ENCODE measurements at regions not wholly inside any gene's neighbourhood (a gene's known extent, or its start where the extent isn't known, plus 50 kb on each side); places are given as distances from the start of the nearest gene placed in this dataset.

DNA sequence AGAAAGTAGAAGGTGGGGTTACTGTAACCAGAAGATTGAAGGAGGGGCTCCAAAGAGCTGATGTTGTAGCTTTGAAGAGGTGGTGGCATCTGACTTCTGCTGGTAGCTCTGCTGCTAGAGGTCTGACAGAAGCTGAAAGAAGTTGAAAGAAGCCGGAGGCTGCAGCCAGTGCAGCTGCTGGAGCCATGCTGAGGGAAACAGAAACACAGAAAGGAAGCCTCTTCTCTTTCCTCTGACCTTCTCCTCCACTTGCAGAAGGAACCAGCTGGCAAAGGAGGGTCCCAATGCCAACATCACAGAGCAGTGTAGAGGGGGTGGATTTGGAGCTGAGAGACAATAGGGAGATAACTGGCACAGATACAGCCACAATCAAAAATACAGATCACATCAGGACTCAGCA is 89.3 kb upstream of the HHIP start:
- no peak overlapping the region for H3K9ac ChIP-seq (ENCODE audit: low read depth in 1 of 2, low read length in 2 of 2)
- 59% methylated on average over 1 of the region's 1 CpG for WGBS

DNA sequence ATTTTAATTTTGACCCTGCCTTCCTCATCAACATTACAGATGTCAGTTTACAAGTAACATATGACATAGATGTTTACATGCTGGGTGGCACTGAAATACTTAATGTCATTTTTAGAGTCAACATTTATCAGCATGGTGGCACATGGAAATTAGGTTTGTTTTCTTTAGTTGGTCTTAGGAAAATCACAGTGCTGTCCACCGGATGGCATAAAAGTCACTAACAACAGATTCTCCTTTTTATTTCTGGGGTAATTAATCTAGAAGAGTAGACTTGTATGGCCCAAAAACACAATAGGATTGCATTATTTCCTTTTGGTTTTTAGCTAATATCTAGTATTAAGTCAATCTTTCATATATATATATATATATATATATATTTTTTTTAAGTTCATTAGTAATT is 88.6 kb upstream of the HHIP start:
- H3K4me1 ChIP-seq (ENCODE audit: control insufficient read depth in 4 of 4, insufficient read depth in 4 of 4, low read length in 3 of 4), result no peaks in the 10 kb centered on the region
- DNase-seq (ENCODE audit: low spot score), result no peak
- H3K27me3 ChIP-seq (ENCODE audit: control insufficient read depth in 4 of 4, insufficient read depth in 4 of 4, low read length in 3 of 4), result peaks cover 0 to 2% (median 0%) of the 10 kb centered on the region in 4 donors
- H3K36me3 ChIP-seq (ENCODE audit: control insufficient read depth in 4 of 4, insufficient read depth in 3 of 4, low read depth in 1 of 4, low read length in 3 of 4), result no peaks in the 10 kb centered on the region
- no peak for TF ChIP-seq FOXA2 (IDR thresholded peaks at IDR 0.05)
- TF ChIP-seq YY1 (IDR thresholded peaks at IDR 0.05), result no peak
- TF ChIP-seq TAF1 (conservative IDR thresholded peaks at IDR 0.05), result no peak
- TF ChIP-seq RXRA (IDR thresholded peaks at IDR 0.05), result no peak
- TF ChIP-seq, protein P1, sequence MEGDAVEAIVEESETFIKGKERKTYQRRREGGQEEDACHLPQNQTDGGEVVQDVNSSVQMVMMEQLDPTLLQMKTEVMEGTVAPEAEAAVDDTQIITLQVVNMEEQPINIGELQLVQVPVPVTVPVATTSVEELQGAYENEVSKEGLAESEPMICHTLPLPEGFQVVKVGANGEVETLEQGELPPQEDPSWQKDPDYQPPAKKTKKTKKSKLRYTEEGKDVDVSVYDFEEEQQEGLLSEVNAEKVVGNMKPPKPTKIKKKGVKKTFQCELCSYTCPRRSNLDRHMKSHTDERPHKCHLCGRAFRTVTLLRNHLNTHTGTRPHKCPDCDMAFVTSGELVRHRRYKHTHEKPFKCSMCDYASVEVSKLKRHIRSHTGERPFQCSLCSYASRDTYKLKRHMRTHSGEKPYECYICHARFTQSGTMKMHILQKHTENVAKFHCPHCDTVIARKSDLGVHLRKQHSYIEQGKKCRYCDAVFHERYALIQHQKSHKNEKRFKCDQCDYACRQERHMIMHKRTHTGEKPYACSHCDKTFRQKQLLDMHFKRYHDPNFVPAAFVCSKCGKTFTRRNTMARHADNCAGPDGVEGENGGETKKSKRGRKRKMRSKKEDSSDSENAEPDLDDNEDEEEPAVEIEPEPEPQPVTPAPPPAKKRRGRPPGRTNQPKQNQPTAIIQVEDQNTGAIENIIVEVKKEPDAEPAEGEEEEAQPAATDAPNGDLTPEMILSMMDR (IDR thresholded peaks at IDR 0.05; ENCODE audit: low read depth, low read length, missing input control), result peak; percentile 19
- TF ChIP-seq ATF3 (IDR thresholded peaks at IDR 0.05), result no peak
- peak; percentile 51 to 58 for TF ChIP-seq RAD21 (IDR thresholded peaks at IDR 0.05)
- no peak for TF ChIP-seq FOXA1 (IDR thresholded peaks at IDR 0.05)
- TF ChIP-seq HNF4A (conservative IDR thresholded peaks at IDR 0.05), result no peak
- TF ChIP-seq MAX (IDR thresholded peaks at IDR 0.05), result no peak
- H3K27ac ChIP-seq (ENCODE audit: low read depth in 1 of 2, low read length in 2 of 2), result no peak overlapping the region
- H3K9me3 ChIP-seq (ENCODE audit: control insufficient read depth in 4 of 4, low read length in 3 of 4), result no peaks in the 10 kb centered on the region
- WGBS, result 84% methylated on average over 1 of the region's 1 CpG
- H3K9ac ChIP-seq (ENCODE audit: low read depth in 1 of 2, low read length in 2 of 2), result no peak overlapping the region
- H3K4me3 ChIP-seq (ENCODE audit: low read depth in 1 of 3, low read length in 3 of 3), result no peak overlapping the region

More for the DNA sequence above, 89.3 kb upstream of the HHIP start:
- H3K27ac ChIP-seq (ENCODE audit: low read depth in 1 of 2, low read length in 2 of 2), result no peak overlapping the region
- H3K4me3 ChIP-seq (ENCODE audit: low read depth in 1 of 3, low read length in 3 of 3), result no peak overlapping the region
- TF ChIP-seq, protein P1 (IDR thresholded peaks at IDR 0.05; ENCODE audit: low read depth, low read length, missing input control), result no peak
- TF ChIP-seq RXRA (IDR thresholded peaks at IDR 0.05), result no peak
- no peak for TF ChIP-seq YY1 (IDR thresholded peaks at IDR 0.05)
- no peak for TF ChIP-seq FOXA1 (IDR thresholded peaks at IDR 0.05)
- TF ChIP-seq TAF1 (conservative IDR thresholded peaks at IDR 0.05), result no peak
- TF ChIP-seq FOXA2 (IDR thresholded peaks at IDR 0.05), result no peak
- no peak for TF ChIP-seq SP1 (IDR thresholded peaks at IDR 0.05)
- TF ChIP-seq NR2F2 (IDR thresholded peaks at IDR 0.05), result no peak
- no peak for TF ChIP-seq EGR1 (IDR thresholded peaks at IDR 0.05; ENCODE audit: low read depth in 2 of 2)
- no peak for TF ChIP-seq JUND (IDR thresholded peaks at IDR 0.05)
- no peak for TF ChIP-seq HNF4A (conservative IDR thresholded peaks at IDR 0.05)
- TF ChIP-seq HNF4G (IDR thresholded peaks at IDR 0.05), result no peak
- TF ChIP-seq GABPA (IDR thresholded peaks at IDR 0.05 in 1 of 2, conservative IDR thresholded peaks at IDR 0.05 in 1 of 2), result no peak
- no peak for TF ChIP-seq ATF3 (IDR thresholded peaks at IDR 0.05)
- no peak for TF ChIP-seq RAD21 (IDR thresholded peaks at IDR 0.05)
- no peak for TF ChIP-seq ZBTB33 (IDR thresholded peaks at IDR 0.05)
- no peaks in the 10 kb centered on the region for H3K9me3 ChIP-seq (ENCODE audit: control insufficient read depth in 4 of 4, low read length in 3 of 4)
- no peaks in the 10 kb centered on the region for H3K36me3 ChIP-seq (ENCODE audit: control insufficient read depth in 4 of 4, insufficient read depth in 3 of 4, low read depth in 1 of 4, low read length in 3 of 4)
- DNase-seq (ENCODE audit: low spot score), result no peak
- H3K4me1 ChIP-seq (ENCODE audit: control insufficient read depth in 4 of 4, insufficient read depth in 4 of 4, low read length in 3 of 4), result no peaks in the 10 kb centered on the region
- peaks cover 0 to 2% (median 0%) of the 10 kb centered on the region in 4 donors for H3K27me3 ChIP-seq (ENCODE audit: control insufficient read depth in 4 of 4, insufficient read depth in 4 of 4, low read length in 3 of 4)

Data from liver (tissue), 8 donors.